Lower leg skin (tissue), 3 donors: ENCODE measurements at regions not wholly inside any gene's neighbourhood (a gene's known extent, or its start where the extent isn't known, plus 50 kb on each side); places are given as distances from the start of the nearest gene placed in this dataset.

ENCODE experiments used
- POLR2A ChIP-seq, 2 donors: fragments of 450-650 bp; IDR thresholded peaks; one replicate each; pipeline ENCODE4 v1.6.1; 2016 to 2017; ENCODE audit warnings: antibody characterized with exemption in 2 of 2, mild to moderate bottlenecking in 1 of 2, moderate library complexity in 1 of 2
- TF ChIP-seq, protein P1 (sequence below), 3 donors: fragments of 450-650 bp; IDR thresholded peaks; one replicate each; pipeline ENCODE4 v1.5.1; 2016; ENCODE audit warnings: antibody characterized with exemption in 3 of 3, mild to moderate bottlenecking in 3 of 3, moderate library complexity in 2 of 3

DNA sequence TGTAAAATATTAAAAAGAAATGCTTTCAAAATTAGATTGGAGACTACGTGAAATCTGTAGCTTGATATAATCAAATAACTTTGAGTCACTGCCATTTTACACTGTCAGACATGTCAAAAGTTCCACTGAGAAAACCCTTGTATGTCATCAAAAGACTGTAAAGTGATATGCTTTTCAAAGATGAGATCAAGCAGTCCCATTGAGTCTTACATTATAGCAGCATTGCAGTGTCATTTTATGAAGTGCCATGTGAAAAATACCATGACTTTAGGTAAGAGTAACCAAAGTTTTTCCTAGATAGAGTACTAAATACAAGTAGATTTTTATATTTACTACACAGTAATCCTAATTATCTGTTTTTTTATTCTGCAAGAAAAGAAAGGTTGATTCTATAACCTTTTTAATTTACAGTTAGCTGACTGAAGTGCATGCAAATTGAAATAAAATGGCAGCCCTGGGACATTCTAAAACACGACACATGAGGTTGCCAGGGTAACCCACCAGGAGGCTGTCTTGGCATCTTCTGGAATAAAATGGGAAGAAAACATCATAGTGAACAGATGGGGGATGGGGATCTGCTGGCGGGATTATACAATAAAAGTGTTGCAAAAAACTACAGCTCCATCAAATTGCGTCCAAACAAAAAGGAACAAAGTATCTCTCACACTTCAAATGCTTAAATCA lies 91.3 kb upstream of the TMEM106B start:
- no peak for TF ChIP-seq POLR2A (IDR thresholded peaks at IDR 0.05)
- TF ChIP-seq, protein P1, sequence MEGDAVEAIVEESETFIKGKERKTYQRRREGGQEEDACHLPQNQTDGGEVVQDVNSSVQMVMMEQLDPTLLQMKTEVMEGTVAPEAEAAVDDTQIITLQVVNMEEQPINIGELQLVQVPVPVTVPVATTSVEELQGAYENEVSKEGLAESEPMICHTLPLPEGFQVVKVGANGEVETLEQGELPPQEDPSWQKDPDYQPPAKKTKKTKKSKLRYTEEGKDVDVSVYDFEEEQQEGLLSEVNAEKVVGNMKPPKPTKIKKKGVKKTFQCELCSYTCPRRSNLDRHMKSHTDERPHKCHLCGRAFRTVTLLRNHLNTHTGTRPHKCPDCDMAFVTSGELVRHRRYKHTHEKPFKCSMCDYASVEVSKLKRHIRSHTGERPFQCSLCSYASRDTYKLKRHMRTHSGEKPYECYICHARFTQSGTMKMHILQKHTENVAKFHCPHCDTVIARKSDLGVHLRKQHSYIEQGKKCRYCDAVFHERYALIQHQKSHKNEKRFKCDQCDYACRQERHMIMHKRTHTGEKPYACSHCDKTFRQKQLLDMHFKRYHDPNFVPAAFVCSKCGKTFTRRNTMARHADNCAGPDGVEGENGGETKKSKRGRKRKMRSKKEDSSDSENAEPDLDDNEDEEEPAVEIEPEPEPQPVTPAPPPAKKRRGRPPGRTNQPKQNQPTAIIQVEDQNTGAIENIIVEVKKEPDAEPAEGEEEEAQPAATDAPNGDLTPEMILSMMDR (IDR thresholded peaks at IDR 0.05) = no peak
